ENCODE measurements at regions not wholly inside any gene's neighbourhood (a gene's known extent, or its start where the extent isn't known, plus 50 kb on each side); places are given as distances from the start of the nearest gene placed in this dataset.
"Not testable (repeated sequence)": the region's sequence is repeated elsewhere in the genome, so short reads cannot be mapped to it uniquely, and the experiment has no call there.

GRCh38 chr16:16530744-16531143, 151.8 kb downstream of the NPIPA7 start:
- peak; percentile 13 for TF ChIP-seq CTCF (IDR thresholded peaks at IDR 0.05)
- TF ChIP-seq EZH2 (IDR thresholded peaks at IDR 0.05): not testable (repeated sequence)

Measured in neural progenitor cell (in vitro differentiated cells).